Left lung (tissue), 4 donors: ENCODE measurements at regions not wholly inside any gene's neighbourhood (a gene's known extent, or its start where the extent isn't known, plus 50 kb on each side); places are given as distances from the start of the nearest gene placed in this dataset.

Source experiments
- ATAC-seq: fragments of 200-7000 bp; cut with Tn5 transposase; one replicate; pipeline ENCODE4 v1.9.1; 2020; ENCODE audit warnings: moderate library complexity
- DNase-seq, 4 donors: peaks; one replicate each; pipeline ENCODE4 v3.0.0-alpha.2; 2013 to 2020
- H3K27ac ChIP-seq, 2 donors: fragments of 200-600 bp; sonication (generic) in 1 of 2; one replicate each; pipeline versions ENCODE4 v1.5.0 to v1.8.0; 2020 to 2021
- H3K27me3 ChIP-seq, 2 donors: fragments of 200-600 bp; sonication (generic) in 1 of 2; one replicate each; pipeline versions ENCODE4 v1.5.0 to v1.8.0; 2020 to 2021
- H3K36me3 ChIP-seq, 2 donors: fragments of 200-600 bp; sonication (generic) in 1 of 2; one replicate each; pipeline versions ENCODE4 v1.5.0 to v1.8.0; 2020 to 2021
- H3K4me1 ChIP-seq, 2 donors: fragments of 200-600 bp; one replicate each; pipeline ENCODE4 v1.8.0; 2021
- H3K4me3 ChIP-seq, 2 donors: fragments of 200-600 bp; sonication (generic) in 1 of 2; one replicate each; pipeline versions ENCODE4 v1.5.0 to v1.8.0; 2020 to 2021; ENCODE audit warnings: mild to moderate bottlenecking in 1 of 2
- H3K9me3 ChIP-seq, 2 donors: fragments of 200-600 bp; sonication (generic) in 1 of 2; one replicate each; pipeline versions ENCODE4 v1.5.0 to v1.8.0; 2020 to 2021
- CTCF ChIP-seq, 2 donors: fragments of 200-600 bp; sonication (generic) in 1 of 2; IDR thresholded peaks; one replicate each; pipeline versions ENCODE4 v1.5.0 to v1.8.0; 2021; ENCODE audit warnings: antibody characterized with exemption in 2 of 2
- intact Hi-C, 2 donors: fragments of 100-400 bp; cut with DNase I; formaldehyde crosslinking; loops; one replicate each; pipeline versions ENCODE4 v1.11.2 to v1.14.2; 2022
- donor health status: DM: no; HTN: yes; CAD: no.
- donor health status: DM: no; HTN: no; CAD: no.

- peaks cover 0 to 3% of the 10 kb centered on the region in 2 donors for H3K4me1 ChIP-seq
- H3K36me3 ChIP-seq: no peaks in the 10 kb centered on the region
- no peaks in the 10 kb centered on the region for H3K27me3 ChIP-seq
- H3K27ac ChIP-seq: no peak overlapping the region
- intact Hi-C loops: no loop called here
- H3K9me3 ChIP-seq: no peaks in the 10 kb centered on the region
- no peak for DNase-seq
- no peak for ATAC-seq
- no peak overlapping the region for H3K4me3 ChIP-seq
- TF ChIP-seq CTCF (IDR thresholded peaks at IDR 0.05): no peak
Observed at GRCh38 chr9:2257248-2257929, 242.2 kb downstream of the SMARCA2 start.

GRCh38 chr9:2260417-2261306, 245.5 kb downstream of the SMARCA2 start:
- DNase-seq: peak in 1 of 4 donors; percentile 15
- Histone ChIP-seq H3K4me3 (no peak overlapping the region), H3K27me3 (no peaks in the 10 kb centered on the region), H3K36me3 (no peaks in the 10 kb centered on the region), H3K9me3 (no peaks in the 10 kb centered on the region), H3K4me1 (peaks cover 3 to 5% of the 10 kb centered on the region in 2 donors), H3K27ac (no peak overlapping the region)
- peak; percentile 57 for ATAC-seq
- no peak for TF ChIP-seq CTCF (IDR thresholded peaks at IDR 0.05)
- intact Hi-C loops: no loop called here

DNA sequence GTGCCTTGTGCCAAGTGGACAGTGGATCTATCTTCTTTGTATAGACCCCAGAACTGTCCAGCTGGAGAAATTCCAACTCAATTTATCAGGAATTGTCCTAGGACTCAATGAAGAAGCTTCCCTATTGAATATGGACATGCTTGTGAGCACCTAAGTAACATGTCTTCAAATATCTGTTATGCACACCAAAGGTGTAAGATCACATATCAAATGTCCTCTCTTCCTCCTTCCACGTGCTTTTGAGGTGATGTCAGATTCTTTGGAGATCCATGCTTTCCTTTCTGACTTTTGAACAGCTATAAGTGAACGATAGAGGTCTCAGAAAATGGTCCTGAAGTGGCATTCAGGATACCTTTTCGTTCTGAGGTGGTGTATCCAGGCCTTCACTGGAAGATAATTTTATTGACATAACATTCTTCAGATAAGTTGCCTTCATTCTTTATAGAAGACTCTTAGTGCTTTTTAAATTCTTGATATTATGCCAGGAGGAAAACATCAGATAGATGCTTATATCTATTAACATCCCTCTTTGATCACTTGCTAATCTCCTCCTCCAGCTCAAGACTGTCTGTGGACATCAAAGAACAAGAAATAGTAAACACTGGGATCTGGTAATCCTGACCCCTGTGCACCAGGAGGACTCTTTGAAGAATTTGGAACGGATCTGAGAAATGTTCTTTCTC, 246.4 kb downstream of the SMARCA2 start:
- no peaks in the 10 kb centered on the region for H3K9me3 ChIP-seq
- H3K27me3 ChIP-seq: no peaks in the 10 kb centered on the region
- no peak overlapping the region for H3K27ac ChIP-seq
- no peak overlapping the region for H3K4me3 ChIP-seq
- ATAC-seq (no peak), DNase-seq (no peak)
- intact Hi-C loops: no loop called here
- H3K4me1 ChIP-seq: peaks cover 3 to 5% of the 10 kb centered on the region in 2 donors
- no peak for TF ChIP-seq CTCF (IDR thresholded peaks at IDR 0.05)
- no peaks in the 10 kb centered on the region for H3K36me3 ChIP-seq

DNA sequence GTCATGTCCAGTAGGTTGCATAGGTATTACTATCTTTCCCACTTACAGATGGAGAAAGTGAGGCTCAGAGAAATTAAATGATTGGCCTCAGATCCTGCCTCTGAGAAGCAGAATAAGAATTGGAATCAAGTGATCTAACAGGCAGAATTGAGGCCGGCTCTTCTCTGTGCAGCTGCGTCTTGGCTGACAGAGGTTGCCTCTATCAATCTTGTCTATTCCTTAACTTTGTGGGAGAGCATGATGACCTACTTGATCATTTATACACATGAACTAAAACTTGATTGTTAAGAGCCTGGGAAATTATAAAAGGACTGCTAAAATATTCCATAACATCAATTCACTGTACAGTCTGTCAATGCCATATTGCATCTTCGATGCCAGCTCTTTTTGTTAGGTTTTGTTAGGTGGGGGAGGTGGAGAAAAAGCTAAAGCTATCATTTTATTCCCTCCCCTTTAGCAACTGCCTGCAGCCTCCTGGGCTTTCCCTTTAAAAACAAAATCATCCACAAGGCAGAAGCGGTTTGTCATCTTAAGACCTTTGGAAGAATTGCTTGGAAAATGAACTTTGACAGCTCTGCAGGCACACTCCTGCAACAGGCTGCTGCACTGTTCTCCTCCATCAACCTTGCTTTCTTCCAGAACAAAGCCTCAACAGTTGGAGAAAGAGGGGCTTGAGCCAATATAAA, 247.4 kb downstream of the SMARCA2 start:
- no peaks in the 10 kb centered on the region for H3K27me3 ChIP-seq
- no peak overlapping the region for H3K27ac ChIP-seq

More for the DNA sequence above, 247.4 kb downstream of the SMARCA2 start:
- DNase-seq (no peak), ATAC-seq (no peak)
- TF ChIP-seq CTCF (IDR thresholded peaks at IDR 0.05): no peak
- no peak overlapping the region for H3K4me3 ChIP-seq
- H3K9me3 ChIP-seq: no peaks in the 10 kb centered on the region
- intact Hi-C loops: no loop called here
- peaks cover 3 to 5% of the 10 kb centered on the region in 2 donors for H3K4me1 ChIP-seq
- no peaks in the 10 kb centered on the region for H3K36me3 ChIP-seq
